MCF 10A (cell line): ENCODE measurements at regions not wholly inside any gene's neighbourhood (a gene's known extent, or its start where the extent isn't known, plus 50 kb on each side); places are given as distances from the start of the nearest gene placed in this dataset.
A peak's percentile ranks its signal among the peaks of the same experiment; 100 is the strongest.

Experiments
- BruUV-seq: library from RNA; stranded (reverse); fragments of 400-500 nt; replicated peaks from 2 replicates; lab custom pipeline; 2021; lab: Mats Ljungman, UMichigan
- CTCF ChIA-PET: fragments of 300-600 bp; sonication (Branson Sonifier 250); formaldehyde crosslinking; extraction: SDS; loops from one replicate; lab custom pipeline; 2021; ENCODE audit warnings: antibody characterized with exemption, inconsistent platforms; lab: Yijun Ruan, JAX
- POLR2A ChIA-PET: fragments of 300-600, 350-650 bp; sonication (Branson Sonifier 250); formaldehyde crosslinking; extraction: SDS; loops from one replicate; lab custom pipeline; 2020; ENCODE audit warnings: antibody characterized with exemption, inconsistent platforms; lab: Yijun Ruan, JAX
- DNase-seq: peaks from one replicate; pipeline ENCODE4 v3.0.0-alpha.2; 2018; ENCODE audit not compliant: unreplicated experiment
- H3K27ac Mint-ChIP-seq: one replicate; pipeline ENCODE4 v1.8.0; 2022; ENCODE audit warnings: mild to moderate bottlenecking, low read depth, mixed read lengths; ENCODE audit not compliant: unreplicated experiment
- H3K27me3 Mint-ChIP-seq: one replicate; pipeline ENCODE4 v1.8.0; 2022; ENCODE audit warnings: mixed read lengths; ENCODE audit not compliant: insufficient read depth, unreplicated experiment
- H3K36me3 Mint-ChIP-seq: one replicate; pipeline ENCODE4 v1.8.0; 2022; ENCODE audit warnings: mild to moderate bottlenecking, moderate library complexity, mixed read lengths; ENCODE audit not compliant: insufficient read depth, unreplicated experiment
- H3K4me1 Mint-ChIP-seq: one replicate; pipeline ENCODE4 v1.8.0; 2022; ENCODE audit warnings: mixed read lengths; ENCODE audit not compliant: insufficient read depth, unreplicated experiment
- H3K4me3 Mint-ChIP-seq: one replicate; pipeline ENCODE4 v1.8.0; 2022; ENCODE audit warnings: mild to moderate bottlenecking, moderate library complexity, mixed read lengths; ENCODE audit not compliant: unreplicated experiment
- H3K9me3 Mint-ChIP-seq: one replicate; pipeline ENCODE4 v1.8.0; 2022; ENCODE audit warnings: mixed read lengths; ENCODE audit not compliant: unreplicated experiment
- intact Hi-C: fragments of 100-400 bp; cut with micrococcal nuclease; formaldehyde crosslinking; loops from 2 replicates; pipeline ENCODE4 v1.14.1; 2022
- TF ChIP-seq, protein P1 (sequence below): fragments of 200-600 bp; IDR thresholded peaks from one replicate; pipeline ENCODE4 v1.8.0; 2022; ENCODE audit warnings: antibody characterized with exemption, mild to moderate bottlenecking; ENCODE audit not compliant: unreplicated experiment

DNA sequence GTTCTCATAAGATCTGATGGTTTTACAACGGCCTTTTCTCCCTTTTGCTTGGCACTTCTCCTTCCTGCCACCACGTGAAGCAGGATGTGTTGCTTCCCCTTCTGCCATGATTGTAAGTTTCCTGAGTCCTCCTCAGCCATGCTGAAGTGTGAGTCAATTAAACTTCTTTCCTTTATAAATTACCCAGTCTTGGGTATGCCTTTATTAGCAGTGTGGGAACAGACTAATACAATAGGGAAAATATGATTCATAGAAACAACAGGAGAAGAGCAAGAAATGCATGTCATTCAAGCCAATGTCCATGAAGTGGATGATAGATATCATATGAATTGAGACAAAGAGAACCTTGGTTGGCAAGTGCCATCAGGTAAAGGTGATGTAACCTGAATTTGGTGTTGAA lies 128.3 kb upstream of the HAPLN1 start:
- POLR2A ChIA-PET, result no interaction called here
- CTCF ChIA-PET, result no interaction called here
- Mint-ChIP-seq H3K27me3 (peaks cover 42% of the 10 kb centered on the region), H3K4me3 (no peak overlapping the region), H3K9me3 (no peaks in the 10 kb centered on the region), H3K27ac (no peak overlapping the region), H3K4me1 (peaks cover 4% of the 10 kb centered on the region), H3K36me3 (no peaks in the 10 kb centered on the region)
- TF ChIP-seq, protein P1, sequence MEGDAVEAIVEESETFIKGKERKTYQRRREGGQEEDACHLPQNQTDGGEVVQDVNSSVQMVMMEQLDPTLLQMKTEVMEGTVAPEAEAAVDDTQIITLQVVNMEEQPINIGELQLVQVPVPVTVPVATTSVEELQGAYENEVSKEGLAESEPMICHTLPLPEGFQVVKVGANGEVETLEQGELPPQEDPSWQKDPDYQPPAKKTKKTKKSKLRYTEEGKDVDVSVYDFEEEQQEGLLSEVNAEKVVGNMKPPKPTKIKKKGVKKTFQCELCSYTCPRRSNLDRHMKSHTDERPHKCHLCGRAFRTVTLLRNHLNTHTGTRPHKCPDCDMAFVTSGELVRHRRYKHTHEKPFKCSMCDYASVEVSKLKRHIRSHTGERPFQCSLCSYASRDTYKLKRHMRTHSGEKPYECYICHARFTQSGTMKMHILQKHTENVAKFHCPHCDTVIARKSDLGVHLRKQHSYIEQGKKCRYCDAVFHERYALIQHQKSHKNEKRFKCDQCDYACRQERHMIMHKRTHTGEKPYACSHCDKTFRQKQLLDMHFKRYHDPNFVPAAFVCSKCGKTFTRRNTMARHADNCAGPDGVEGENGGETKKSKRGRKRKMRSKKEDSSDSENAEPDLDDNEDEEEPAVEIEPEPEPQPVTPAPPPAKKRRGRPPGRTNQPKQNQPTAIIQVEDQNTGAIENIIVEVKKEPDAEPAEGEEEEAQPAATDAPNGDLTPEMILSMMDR, result no peak
- DNase-seq, result no peak
- BruUV-seq, result no TSS peak
- intact Hi-C loops, result no loop called here

DNA sequence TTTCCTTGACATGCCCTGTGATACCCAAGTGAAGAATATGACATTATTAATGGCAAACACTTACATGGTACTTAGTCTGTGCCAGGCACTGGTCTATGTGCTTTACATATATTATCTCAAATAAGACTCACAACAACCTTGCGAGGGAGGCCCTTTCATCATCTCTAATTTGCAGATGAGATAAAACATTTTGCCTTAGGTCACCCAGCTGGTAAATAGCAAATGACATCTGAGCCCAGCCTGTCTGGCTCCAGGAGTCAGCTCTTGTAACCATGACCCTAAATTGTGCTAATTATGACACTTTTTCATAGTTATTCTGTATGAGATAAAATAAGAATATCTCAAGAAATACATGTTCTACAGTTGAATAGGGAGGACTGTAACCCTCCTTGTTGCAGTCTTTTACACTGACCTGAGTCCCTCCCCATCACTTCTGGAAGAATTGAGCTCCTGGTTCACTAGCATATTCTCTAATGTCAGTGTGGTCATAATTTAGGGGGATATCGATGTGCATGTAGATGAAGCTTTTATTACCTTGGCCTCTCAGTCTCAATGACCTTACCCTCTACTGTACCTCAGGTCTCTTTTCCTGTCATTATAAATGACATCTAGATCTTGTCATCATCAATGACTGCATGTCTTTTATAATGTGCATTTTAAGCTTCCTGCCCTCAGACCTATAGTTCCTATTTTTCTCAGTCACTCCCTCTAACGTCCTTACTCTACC lies 126.1 kb upstream of the HAPLN1 start:
- Mint-ChIP-seq H3K27ac (no peak overlapping the region), H3K4me3 (no peak overlapping the region), H3K27me3 (peaks cover 31% of the 10 kb centered on the region), H3K36me3 (no peaks in the 10 kb centered on the region), H3K9me3 (peaks cover 6% of the 10 kb centered on the region), H3K4me1 (peaks cover 4% of the 10 kb centered on the region)
- no TSS peak for BruUV-seq
- ChIA-PET POLR2A (interaction anchor here (0.6 kb wide), 1 partner anchor 650 kb away, joined by 5 read pairs; no protein-coding TSS in a partner anchor), CTCF (interaction anchor here (1.0 kb wide), 1 partner anchor 11 kb away, joined by 3 read pairs; no protein-coding TSS in a partner anchor)
- DNase-seq, result no peak
- intact Hi-C loops, result no loop called here
- TF ChIP-seq, protein P1, result no peak

DNA sequence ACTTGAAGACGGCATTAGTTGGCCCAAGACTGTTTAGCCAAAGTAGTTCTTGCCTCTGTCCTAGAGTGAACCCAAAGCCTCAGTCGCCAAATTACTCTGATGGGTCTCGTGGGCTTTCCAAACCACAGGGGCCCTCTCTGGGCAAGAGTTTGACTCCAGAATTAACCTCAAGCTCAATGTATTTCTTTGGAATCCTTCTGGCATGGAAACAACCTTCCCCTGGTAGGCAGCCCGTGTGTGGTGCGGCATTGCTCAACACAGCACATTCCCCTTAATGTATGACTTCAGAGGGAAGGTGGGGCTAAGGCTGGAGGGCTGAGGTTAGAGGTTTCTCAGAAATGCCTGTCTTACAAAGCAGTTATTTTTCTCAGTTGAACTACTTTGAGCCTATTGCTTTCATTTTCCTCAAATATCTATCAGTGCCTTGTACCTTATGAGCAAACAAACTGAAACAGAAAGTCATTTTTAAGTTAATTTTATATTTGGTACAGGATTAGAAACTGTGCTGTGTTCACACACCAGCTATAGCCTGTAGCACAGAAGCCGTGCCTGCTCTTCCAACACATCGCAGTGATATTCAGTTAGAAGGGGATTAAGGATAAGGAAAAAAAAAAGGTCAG lies 123.9 kb upstream of the HAPLN1 start:
- ChIA-PET CTCF (interaction anchor here (0.6 kb wide), 2 partner anchors 77 to 981 kb away, joined by 4 to 5 read pairs; no protein-coding TSS in a partner anchor), POLR2A (no interaction called here)
- peak overlapping the region; percentile 76 for H3K27ac Mint-ChIP-seq
- peaks cover 7% of the 10 kb centered on the region for H3K9me3 Mint-ChIP-seq
- no peak overlapping the region for H3K4me3 Mint-ChIP-seq
- peaks cover 29% of the 10 kb centered on the region for H3K27me3 Mint-ChIP-seq
- H3K36me3 Mint-ChIP-seq, result no peaks in the 10 kb centered on the region
- peak; percentile 68 for DNase-seq
- peaks cover 4% of the 10 kb centered on the region for H3K4me1 Mint-ChIP-seq
- no TSS peak for BruUV-seq
- TF ChIP-seq, protein P1, result no peak
- intact Hi-C loops, result no loop called here

DNA sequence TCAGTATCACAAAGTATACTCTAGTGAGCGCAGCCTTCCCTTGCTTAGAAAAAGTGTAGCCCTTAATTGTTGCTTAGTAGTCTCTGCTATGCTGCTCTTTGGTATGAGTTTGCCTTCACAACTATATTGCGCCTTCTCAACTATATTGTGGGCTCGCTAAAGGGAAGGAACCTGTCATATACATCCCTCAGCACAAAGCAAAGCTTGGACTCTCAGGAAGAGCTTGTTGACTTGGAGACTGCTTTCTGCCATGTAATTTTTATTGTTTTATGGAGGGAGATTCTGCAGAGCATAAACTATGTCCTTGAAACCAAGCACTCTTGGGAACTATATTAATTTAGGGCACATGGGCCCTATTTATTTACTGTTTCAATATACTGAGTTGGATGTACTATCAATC lies 119.1 kb upstream of the HAPLN1 start:
- Mint-ChIP-seq H3K4me3 (no peak overlapping the region), H3K27ac (no peak overlapping the region), H3K4me1 (peaks cover 4% of the 10 kb centered on the region), H3K27me3 (peaks cover 23% of the 10 kb centered on the region), H3K9me3 (peaks cover 7% of the 10 kb centered on the region), H3K36me3 (no peaks in the 10 kb centered on the region)
- no TSS peak for BruUV-seq
- TF ChIP-seq, protein P1, result no peak
- ChIA-PET CTCF (no interaction called here), POLR2A (no interaction called here)
- DNase-seq, result no peak
- intact Hi-C loops, result no loop called here
